ENCODE measurements at regions not wholly inside any gene's neighbourhood (a gene's known extent, or its start where the extent isn't known, plus 50 kb on each side); places are given as distances from the start of the nearest gene placed in this dataset.

GRCh38 chr15:85280203-85280602 is 100.2 kb upstream of the AKAP13 start:
- no peaks in the 10 kb centered on the region for H3K9me2 ChIP-seq
- ChIA-PET POLR2A (no interaction called here), CTCF (interaction anchor here (0.8 to 3.8 kb wide), 2 partner anchors 10 to 225 kb away, joined by 3 to 22 read pairs; no protein-coding TSS in a partner anchor)
- TF ChIP-seq CHD2 (IDR thresholded peaks at IDR 0.05; ENCODE audit: low read length, partially characterized antibody) (no peak), ZBTB33 (IDR thresholded peaks at IDR 0.05; ENCODE audit: borderline replicate concordance, low read depth) (no peak), MEF2A (IDR thresholded peaks at IDR 0.05; ENCODE audit: borderline replicate concordance, low read depth) (no peak), REST (IDR thresholded peaks at IDR 0.05; ENCODE audit: low read depth, low read length) (no peak), USF2 (IDR thresholded peaks at IDR 0.05; ENCODE audit: borderline replicate concordance, low read depth, low read length) (no peak), ELF1 (IDR thresholded peaks at IDR 0.05) (no peak), MXI1 (IDR thresholded peaks at IDR 0.05; ENCODE audit: low read depth, low read length) (no peak), EZH2phosphoT487 (IDR thresholded peaks at IDR 0.05; ENCODE audit: borderline replicate concordance, low read depth) (no peak), FOXM1 (IDR thresholded peaks at IDR 0.05; ENCODE audit: low read depth) (no peak), FOXJ3 (CRISPR knock-in tag; IDR thresholded peaks at IDR 0.05) (no peak), TEAD4 (IDR thresholded peaks at IDR 0.05; ENCODE audit: borderline replicate concordance, insufficient read depth) (no peak), CTCF (IDR thresholded peaks at IDR 0.05) (no peak), RXRA (IDR thresholded peaks at IDR 0.05; ENCODE audit: borderline replicate concordance, low read depth) (no peak), TAF1 (IDR thresholded peaks at IDR 0.05; ENCODE audit: borderline replicate concordance, low read depth, low read length) (no peak)
- H3K9me3 ChIP-seq: no peaks in the 10 kb centered on the region
- peaks cover 10% of the 10 kb centered on the region for H3F3A ChIP-seq (replicated peaks; ENCODE audit: insufficient read depth)
- H3K4me1 ChIP-seq (ENCODE audit: control insufficient read depth in 1 of 2, insufficient read depth in 2 of 2, low read depth in 1 of 2, low read length in 1 of 2): no peaks in the 10 kb centered on the region; a peak in 1 of 4 replicates
- no peaks in the 10 kb centered on the region for H3K79me2 ChIP-seq (ENCODE audit: insufficient read depth)
- WGBS (ENCODE audit: low lambda C conversion rate): 70% methylated on average over 6 of the region's 6 CpGs
- H4K20me1 ChIP-seq (ENCODE audit: insufficient read depth): no peaks in the 10 kb centered on the region
- no peak for DNase-seq
- no peak overlapping the region for H3K9ac ChIP-seq
- no peak overlapping the region for H3K4me2 ChIP-seq
- H2AFZ ChIP-seq (ENCODE audit: low read depth): no peak overlapping the region
- no peak overlapping the region for H3K4me3 ChIP-seq (ENCODE audit: low read depth in 2 of 2, low read length in 1 of 2)
- no peaks in the 10 kb centered on the region for H3K27me3 ChIP-seq (ENCODE audit: insufficient read depth)
- no peaks in the 10 kb centered on the region for H3K36me3 ChIP-seq (replicated peaks in 1 of 2; ENCODE audit: control insufficient read depth in 1 of 2, insufficient read depth in 2 of 2, low read length in 1 of 2)
- no peak overlapping the region for H3K27ac ChIP-seq (ENCODE audit: low read depth in 2 of 2, low read length in 1 of 2)

All from SK-N-SH (cell line).